ENCODE measurements at regions not wholly inside any gene's neighbourhood (a gene's known extent, or its start where the extent isn't known, plus 50 kb on each side); places are given as distances from the start of the nearest gene placed in this dataset.

DNA sequence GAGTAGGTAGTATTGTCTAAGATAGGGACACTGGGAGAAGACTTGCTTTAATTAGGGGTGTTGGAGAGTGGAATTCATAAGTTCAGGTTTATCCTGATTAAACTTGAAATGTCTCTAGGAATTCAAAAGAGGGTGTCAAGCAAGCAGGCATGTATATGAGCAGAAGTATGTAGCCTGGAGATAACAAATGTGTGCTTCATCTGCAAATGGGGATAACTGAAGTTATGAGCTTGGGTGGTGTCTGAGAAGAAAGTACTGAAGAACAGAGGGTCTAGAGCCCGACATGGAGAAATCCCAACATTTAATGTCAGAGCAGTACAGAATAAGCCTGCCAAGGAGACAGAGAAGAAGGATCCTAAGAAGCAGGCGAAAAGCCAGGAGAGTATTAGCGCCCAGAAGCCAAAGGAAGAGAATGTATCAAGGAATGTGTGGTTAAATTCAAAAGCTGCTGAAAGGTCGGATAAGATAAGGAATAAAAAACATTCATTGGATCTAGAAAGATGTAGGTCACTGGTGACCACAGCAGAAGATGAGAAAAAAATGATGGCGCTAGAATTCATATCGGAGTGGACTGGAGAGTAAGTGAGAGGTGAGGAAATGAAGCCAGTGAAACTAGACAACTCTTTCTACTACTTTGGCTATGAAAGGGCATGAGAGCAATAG, 401.5 kb upstream of the PIK3R1 start:
- no peak for TF ChIP-seq JUN (IDR thresholded peaks at IDR 0.05; ENCODE audit: borderline replicate concordance, insufficient read depth, insufficient read length, low read depth)
- TF ChIP-seq, protein P1, sequence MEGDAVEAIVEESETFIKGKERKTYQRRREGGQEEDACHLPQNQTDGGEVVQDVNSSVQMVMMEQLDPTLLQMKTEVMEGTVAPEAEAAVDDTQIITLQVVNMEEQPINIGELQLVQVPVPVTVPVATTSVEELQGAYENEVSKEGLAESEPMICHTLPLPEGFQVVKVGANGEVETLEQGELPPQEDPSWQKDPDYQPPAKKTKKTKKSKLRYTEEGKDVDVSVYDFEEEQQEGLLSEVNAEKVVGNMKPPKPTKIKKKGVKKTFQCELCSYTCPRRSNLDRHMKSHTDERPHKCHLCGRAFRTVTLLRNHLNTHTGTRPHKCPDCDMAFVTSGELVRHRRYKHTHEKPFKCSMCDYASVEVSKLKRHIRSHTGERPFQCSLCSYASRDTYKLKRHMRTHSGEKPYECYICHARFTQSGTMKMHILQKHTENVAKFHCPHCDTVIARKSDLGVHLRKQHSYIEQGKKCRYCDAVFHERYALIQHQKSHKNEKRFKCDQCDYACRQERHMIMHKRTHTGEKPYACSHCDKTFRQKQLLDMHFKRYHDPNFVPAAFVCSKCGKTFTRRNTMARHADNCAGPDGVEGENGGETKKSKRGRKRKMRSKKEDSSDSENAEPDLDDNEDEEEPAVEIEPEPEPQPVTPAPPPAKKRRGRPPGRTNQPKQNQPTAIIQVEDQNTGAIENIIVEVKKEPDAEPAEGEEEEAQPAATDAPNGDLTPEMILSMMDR (IDR thresholded peaks at IDR 0.05; ENCODE audit: extremely low read depth in 1 of 2, insufficient read depth in 1 of 2, low read depth in 1 of 2, low read length in 2 of 2): no peak
- no peak for TF ChIP-seq POLR2A (IDR thresholded peaks at IDR 0.05; ENCODE audit: low read depth, low read length)
- TF ChIP-seq, protein P2, sequence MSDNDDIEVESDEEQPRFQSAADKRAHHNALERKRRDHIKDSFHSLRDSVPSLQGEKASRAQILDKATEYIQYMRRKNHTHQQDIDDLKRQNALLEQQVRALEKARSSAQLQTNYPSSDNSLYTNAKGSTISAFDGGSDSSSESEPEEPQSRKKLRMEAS (IDR thresholded peaks at IDR 0.05; ENCODE audit: insufficient read depth, insufficient read length): no peak
- no peak for TF ChIP-seq POLR2AphosphoS5 (IDR thresholded peaks at IDR 0.05; ENCODE audit: insufficient read depth, low read depth, low read length)

All from endothelial cell of umbilical vein (primary cell).